OCI-LY7 (cell line): ENCODE measurements at regions not wholly inside any gene's neighbourhood (a gene's known extent, or its start where the extent isn't known, plus 50 kb on each side); places are given as distances from the start of the nearest gene placed in this dataset.

ENCODE experiments used
- EZH2phosphoT487 ChIP-seq: fragments of 200-600 bp; sonication (generic); IDR thresholded peaks from 2 replicates; pipeline ENCODE4 v1.6.1; 2018; ENCODE audit warnings: low read depth, borderline replicate concordance, mild to moderate bottlenecking, mixed run types, antibody characterized with exemption, low read length, moderate library complexity, mixed read lengths
- TF ChIP-seq, protein P1 (sequence below): fragments of 200-600 bp; sonication (generic); conservative IDR thresholded peaks from 2 replicates; pipeline ENCODE4 v1.5.1; 2014; ENCODE audit warnings: mild to moderate bottlenecking, antibody characterized with exemption, low read length, moderate library complexity, mixed read lengths

DNA sequence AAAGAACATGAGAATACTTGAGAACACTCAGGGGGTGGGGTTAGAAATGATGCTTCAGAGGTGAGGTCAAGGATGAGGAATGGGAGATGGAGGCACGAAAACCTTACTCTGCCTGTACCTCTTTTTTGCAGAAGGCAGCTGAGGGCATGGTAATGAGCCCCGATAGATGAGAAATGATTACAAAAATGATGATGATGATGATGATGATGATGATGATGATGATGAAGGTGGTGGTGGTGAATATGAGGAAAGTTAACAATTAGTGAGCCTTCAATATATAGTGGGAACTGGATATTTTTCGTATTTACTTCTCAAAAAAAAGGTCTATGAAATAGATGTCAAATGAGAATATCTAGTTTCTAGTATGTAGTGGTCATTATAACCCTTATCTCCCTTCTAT is 584.3 kb downstream of the EPHA4 start:
- TF ChIP-seq EZH2phosphoT487 = no peak
- TF ChIP-seq, protein P1, sequence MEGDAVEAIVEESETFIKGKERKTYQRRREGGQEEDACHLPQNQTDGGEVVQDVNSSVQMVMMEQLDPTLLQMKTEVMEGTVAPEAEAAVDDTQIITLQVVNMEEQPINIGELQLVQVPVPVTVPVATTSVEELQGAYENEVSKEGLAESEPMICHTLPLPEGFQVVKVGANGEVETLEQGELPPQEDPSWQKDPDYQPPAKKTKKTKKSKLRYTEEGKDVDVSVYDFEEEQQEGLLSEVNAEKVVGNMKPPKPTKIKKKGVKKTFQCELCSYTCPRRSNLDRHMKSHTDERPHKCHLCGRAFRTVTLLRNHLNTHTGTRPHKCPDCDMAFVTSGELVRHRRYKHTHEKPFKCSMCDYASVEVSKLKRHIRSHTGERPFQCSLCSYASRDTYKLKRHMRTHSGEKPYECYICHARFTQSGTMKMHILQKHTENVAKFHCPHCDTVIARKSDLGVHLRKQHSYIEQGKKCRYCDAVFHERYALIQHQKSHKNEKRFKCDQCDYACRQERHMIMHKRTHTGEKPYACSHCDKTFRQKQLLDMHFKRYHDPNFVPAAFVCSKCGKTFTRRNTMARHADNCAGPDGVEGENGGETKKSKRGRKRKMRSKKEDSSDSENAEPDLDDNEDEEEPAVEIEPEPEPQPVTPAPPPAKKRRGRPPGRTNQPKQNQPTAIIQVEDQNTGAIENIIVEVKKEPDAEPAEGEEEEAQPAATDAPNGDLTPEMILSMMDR = no peak
